COLO668 (cell line): ENCODE measurements at regions not wholly inside any gene's neighbourhood (a gene's known extent, or its start where the extent isn't known, plus 50 kb on each side); places are given as distances from the start of the nearest gene placed in this dataset.
"Not testable (repeated sequence)": the region's sequence is repeated elsewhere in the genome, so short reads cannot be mapped to it uniquely, and the experiment has no call there.

Experiments
- DNase-seq: peaks from one replicate; lab custom pipeline; 2025; ENCODE audit not compliant: unreplicated experiment; lab: John Stamatoyannopoulos, UW

- DNase-seq, result no peak
Measured at GRCh38 chr7:86209036-86209435, 434.7 kb upstream of the GRM3 start.

- no peak for DNase-seq
Measured at GRCh38 chr7:86207740-86208139, 436.0 kb upstream of the GRM3 start.

GRCh38 chr7:86202833-86203232, 440.9 kb upstream of the GRM3 start:
- no peak for DNase-seq

GRCh38 chr7:86201767-86202166, 441.9 kb upstream of the GRM3 start:
- no peak for DNase-seq

GRCh38 chr7:86199881-86200614, 443.7 kb upstream of the GRM3 start:
- no peak for DNase-seq

GRCh38 chr7:86190351-86190750, 453.4 kb upstream of the GRM3 start:
- DNase-seq, result no peak

GRCh38 chr7:86181474-86181873, 462.2 kb upstream of the GRM3 start:
- DNase-seq, result no peak

- no peak for DNase-seq
Measured at GRCh38 chr7:86164827-86165226, 478.9 kb upstream of the GRM3 start.

- DNase-seq, result no peak
Measured at GRCh38 chr7:86158111-86158510, 485.6 kb upstream of the GRM3 start.

GRCh38 chr7:86155623-86156022, 488.1 kb upstream of the GRM3 start:
- no peak for DNase-seq

GRCh38 chr7:86152926-86153325, 490.8 kb upstream of the GRM3 start:
- no peak for DNase-seq

GRCh38 chr7:86149024-86149665, 494.6 kb upstream of the GRM3 start:
- no peak for DNase-seq

GRCh38 chr7:86148501-86148900, 495.2 kb upstream of the GRM3 start:
- no peak for DNase-seq

GRCh38 chr7:86137343-86137742, 506.4 kb upstream of the GRM3 start:
- DNase-seq, result no peak

GRCh38 chr7:86130268-86130667, 513.4 kb upstream of the GRM3 start:
- DNase-seq, result no peak

- DNase-seq, result no peak
Measured at GRCh38 chr7:86123476-86123875, 520.2 kb upstream of the GRM3 start.

- no peak for DNase-seq
Measured at GRCh38 chr7:86094166-86094669, 549.5 kb upstream of the GRM3 start.

- no peak for DNase-seq
Measured at GRCh38 chr7:86091369-86091768, 552.3 kb upstream of the GRM3 start.

GRCh38 chr7:86089455-86089854, 554.3 kb upstream of the GRM3 start:
- DNase-seq, result no peak

GRCh38 chr7:86064572-86064971, 579.1 kb upstream of the GRM3 start:
- DNase-seq, result not testable (repeated sequence)

GRCh38 chr7:86058649-86059048, 585.1 kb upstream of the GRM3 start:
- DNase-seq, result no peak

GRCh38 chr7:86050918-86051317, 592.8 kb upstream of the GRM3 start:
- DNase-seq, result no peak

- no peak for DNase-seq
Measured at GRCh38 chr7:86049910-86050309, 593.8 kb upstream of the GRM3 start.
